GM12878 (cell line): ENCODE measurements at regions not wholly inside any gene's neighbourhood (a gene's known extent, or its start where the extent isn't known, plus 50 kb on each side); places are given as distances from the start of the nearest gene placed in this dataset.

Source experiments
- CTCF ChIP-seq, 3 experiments: IDR thresholded peaks in 2 of 3; conservative IDR thresholded peaks in 1 of 3; 2 replicates each; pipeline ENCODE4 v1.5.1; 2011; ENCODE audit warnings: low read depth in 3 of 3, low read length in 3 of 3, mild to moderate bottlenecking in 3 of 3, control low read depth in 2 of 3, moderate library complexity in 2 of 3, inconsistent platforms in 1 of 3, mixed read lengths in 1 of 3; ENCODE audit not compliant: control insufficient read depth in 2 of 3, insufficient read depth in 1 of 3; ENCODE audit errors: extremely low read depth in 1 of 3
- DPF2 ChIP-seq: fragments of 450-650 bp; IDR thresholded peaks from 2 replicates; pipeline ENCODE4 v1.6.1; 2017; ENCODE audit warnings: mild to moderate bottlenecking
- EP300 ChIP-seq, 2 experiments: fragments of 150-350 bp in 1 of 2; IDR thresholded peaks; 2 replicates each; pipeline ENCODE4 v1.6.1; 2011 to 2012; ENCODE audit warnings: low read depth in 2 of 2, low read length in 2 of 2, borderline replicate concordance in 1 of 2, improper control_type of control experiment in 1 of 2, inconsistent platforms in 1 of 2; ENCODE audit not compliant: control insufficient read depth in 1 of 2
- POLR2AphosphoS5 ChIP-seq: IDR thresholded peaks from 2 replicates; pipeline ENCODE4 v1.6.1; 2011; ENCODE audit warnings: mild to moderate bottlenecking, low read length, inconsistent platforms
- REST ChIP-seq: IDR thresholded peaks from 2 replicates; pipeline ENCODE4 v1.6.1; 2012; ENCODE audit warnings: mild to moderate bottlenecking, low read depth, low read length
- SPI1 ChIP-seq: IDR thresholded peaks from 2 replicates; pipeline ENCODE4 v1.6.1; 2011; ENCODE audit warnings: low read depth, mild to moderate bottlenecking, low read length, moderate library complexity, borderline replicate concordance; ENCODE audit not compliant: insufficient read depth
- TBL1XR1 ChIP-seq: IDR thresholded peaks from 2 replicates; pipeline ENCODE4 v1.6.1; 2012; ENCODE audit warnings: low read depth, low read length, improper control_type of control experiment
- ZNF24 ChIP-seq: fragments of 450-650 bp; IDR thresholded peaks from 2 replicates; pipeline ENCODE4 v1.6.1; 2017; ENCODE audit warnings: antibody characterized with exemption, mild to moderate bottlenecking

DNA sequence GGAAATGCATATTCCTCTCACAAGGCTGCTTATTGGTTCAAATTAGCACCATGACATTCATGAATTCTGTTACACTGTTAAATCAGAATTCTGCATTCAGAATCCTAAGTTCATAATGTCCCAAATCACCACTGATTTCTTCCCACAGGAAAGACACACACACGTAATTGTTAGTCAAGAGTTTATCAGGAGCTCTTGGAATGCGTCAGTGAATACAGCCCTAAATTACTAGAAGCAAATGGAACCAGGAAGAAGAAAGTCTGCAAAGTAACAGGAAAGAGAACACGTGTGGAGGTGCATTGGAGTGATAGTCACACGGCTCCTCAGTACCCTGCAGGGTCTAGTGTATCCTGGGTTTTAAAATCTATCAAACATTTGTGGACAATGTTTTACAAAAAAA, 110.2 kb downstream of the ANXA2R start:
- TF ChIP-seq ZNF24 (no peak), DPF2 (no peak), EP300 (IDR thresholded peaks at IDR 0.05; ENCODE audit: borderline replicate concordance in 1 of 2, control insufficient read depth in 1 of 2, low read depth in 2 of 2, low read length in 2 of 2) (no peak), POLR2AphosphoS5 (no peak), TBL1XR1 (no peak), CTCF (IDR thresholded peaks at IDR 0.05 in 2 of 3, conservative IDR thresholded peaks at IDR 0.05 in 1 of 3; ENCODE audit: control insufficient read depth in 2 of 3, extremely low read depth in 1 of 3, insufficient read depth in 1 of 3, low read depth in 3 of 3, low read length in 3 of 3) (no peak), SPI1 (no peak), REST (no peak)
